GM20000 (cell line): ENCODE measurements at regions not wholly inside any gene's neighbourhood (a gene's known extent, or its start where the extent isn't known, plus 50 kb on each side); places are given as distances from the start of the nearest gene placed in this dataset.

Experiments used
- DNase-seq: peaks from one replicate; pipeline ENCODE4 v3.0.0; 2012; ENCODE audit warnings: low spot score
- CTCF ChIP-seq: IDR thresholded peaks from 2 replicates; pipeline ENCODE4 v1.5.1; 2012; ENCODE audit warnings: mild to moderate bottlenecking, control low read depth; ENCODE audit errors: extremely low read depth, missing control alignments

DNA sequence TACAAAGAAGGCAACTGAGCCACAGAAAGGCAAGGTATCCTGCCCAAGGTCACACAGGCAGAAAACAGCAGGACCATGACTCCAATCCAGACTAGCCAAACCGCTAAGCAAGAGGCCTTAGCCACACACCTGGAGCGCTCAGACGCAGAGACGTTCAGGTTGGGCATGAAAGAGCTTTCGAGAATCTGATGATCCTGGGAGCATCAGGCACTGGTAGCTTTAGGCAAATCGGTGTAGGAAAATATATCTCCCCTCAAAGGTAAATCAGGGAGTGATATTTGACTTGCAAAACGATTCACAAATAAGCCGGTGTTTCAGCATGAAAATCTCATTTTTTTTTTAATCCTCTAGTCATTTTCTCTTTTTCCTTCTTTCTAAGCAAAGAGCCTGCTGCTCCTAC is 279.0 kb downstream of the MRTFB start:
- no peak for TF ChIP-seq CTCF
- DNase-seq, result no peak

DNA sequence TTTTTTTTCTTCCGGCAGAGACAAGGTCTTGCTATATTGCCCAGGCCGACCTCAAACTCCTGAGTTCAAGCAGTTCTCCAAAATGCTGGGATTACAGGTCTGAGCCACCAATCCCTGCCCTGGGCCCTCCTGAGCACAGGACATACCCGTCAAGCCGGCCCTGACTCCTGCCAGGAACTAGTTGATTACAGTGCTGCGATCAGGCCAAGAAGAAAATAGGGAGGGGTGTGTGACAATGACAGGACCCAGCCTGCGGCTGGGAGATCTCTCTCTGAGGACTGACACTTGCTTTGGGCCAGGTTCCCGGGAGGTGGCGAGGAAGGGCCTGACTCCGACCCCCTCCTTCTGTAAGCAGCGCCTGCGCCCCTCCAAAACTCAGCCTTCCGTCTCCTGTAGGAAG is 276.6 kb downstream of the MRTFB start:
- DNase-seq, result no peak
- TF ChIP-seq CTCF, result no peak

DNA sequence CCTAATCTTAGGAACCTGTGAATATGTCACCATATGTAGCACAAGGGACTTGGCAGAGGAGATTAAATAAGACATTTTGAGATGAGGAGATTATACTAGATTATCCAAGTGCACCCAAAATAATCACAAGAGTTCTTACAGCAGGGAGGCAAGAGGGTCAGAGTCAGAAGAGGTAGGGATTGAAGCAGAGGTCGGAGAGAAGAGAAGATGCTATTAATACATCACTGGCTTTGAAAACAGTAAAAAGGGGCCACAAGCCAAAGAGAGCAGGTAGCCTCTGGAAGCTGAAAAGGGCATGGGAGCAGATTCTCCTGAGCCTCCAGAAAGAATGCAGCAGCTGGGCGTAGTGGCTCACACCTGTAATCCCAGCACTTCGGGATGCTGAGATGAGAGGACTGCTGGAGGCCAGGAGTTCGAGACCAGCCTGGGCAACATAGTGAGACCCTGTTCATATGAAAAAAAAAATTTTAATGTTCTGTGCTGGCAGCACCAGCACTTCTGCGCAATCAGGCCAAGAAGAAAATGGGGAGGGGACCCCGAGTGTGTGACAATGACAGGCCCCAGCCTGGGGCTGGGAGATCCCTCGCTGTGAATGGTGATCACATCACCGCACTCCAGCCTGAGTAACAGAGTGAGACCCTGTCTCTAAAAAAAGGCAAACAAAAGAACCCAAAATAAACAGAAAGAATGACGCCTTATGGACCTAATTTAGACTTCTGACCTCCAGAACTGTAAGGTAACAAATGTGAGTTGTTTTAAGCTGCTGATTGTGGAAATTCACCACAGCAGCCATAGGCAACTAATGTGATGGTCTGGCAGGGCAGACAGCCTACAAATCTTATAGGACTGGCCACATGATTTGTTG is 275.4 kb downstream of the MRTFB start:
- DNase-seq, result no peak
- no peak for TF ChIP-seq CTCF

DNA sequence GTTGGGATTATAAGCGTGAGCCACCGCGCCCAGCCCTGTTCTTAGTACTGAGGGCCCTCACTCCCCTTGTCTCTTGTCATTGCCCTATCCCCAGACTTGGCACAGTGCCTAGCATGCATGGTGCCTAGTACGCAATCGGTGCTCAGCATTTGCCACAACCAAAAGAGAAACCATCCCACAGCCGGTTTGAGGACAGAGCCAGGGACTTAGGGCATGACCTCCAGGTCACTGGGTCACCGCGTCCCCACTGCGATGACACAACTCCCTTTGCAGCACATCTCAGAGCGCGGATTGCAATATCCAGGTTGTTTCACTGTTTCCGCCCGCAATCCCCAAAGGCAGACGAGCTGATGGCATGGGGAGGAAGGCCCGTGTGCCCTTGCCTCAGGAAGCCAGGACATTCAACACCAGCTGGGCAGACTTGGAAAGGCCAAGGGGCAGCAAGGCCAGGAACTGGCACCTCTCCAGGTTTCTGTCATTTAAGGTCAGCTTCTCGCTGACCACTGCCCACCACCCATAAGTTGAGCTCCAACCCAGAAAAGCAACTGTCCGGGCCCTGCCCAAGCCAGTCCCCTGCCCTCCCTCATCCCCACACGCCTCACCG is 274.5 kb downstream of the MRTFB start:
- no peak for TF ChIP-seq CTCF
- no peak for DNase-seq

- DNase-seq, result no peak
- TF ChIP-seq CTCF, result no peak
These were observed 273.8 kb downstream of the MRTFB start for GRCh38 chr16:14344945-14345344.

GRCh38 chr16:14344292-14344691 is 273.2 kb downstream of the MRTFB start:
- no peak for DNase-seq
- TF ChIP-seq CTCF, result no peak
